ENCODE measurements at regions not wholly inside any gene's neighbourhood (a gene's known extent, or its start where the extent isn't known, plus 50 kb on each side); places are given as distances from the start of the nearest gene placed in this dataset.

GRCh38 chr9:99447951-99448350 lies 225.9 kb downstream of the SEC61B start:
- DNase-seq: no peak
- no peaks in the 10 kb centered on the region for H3K9me3 ChIP-seq
- H3K27me3 ChIP-seq: no peaks in the 10 kb centered on the region
- H3K36me3 ChIP-seq: no peaks in the 10 kb centered on the region
- no peak for TF ChIP-seq CTCF (IDR thresholded peaks at IDR 0.05; ENCODE audit: low read depth, low read length)
- peaks cover 21% of the 10 kb centered on the region for H3K4me1 ChIP-seq
- no peak overlapping the region for H3K4me3 ChIP-seq (ENCODE audit: low read depth, low read length)

GRCh38 chr9:99449726-99450125 lies 227.6 kb downstream of the SEC61B start:
- no peak for TF ChIP-seq CTCF (IDR thresholded peaks at IDR 0.05; ENCODE audit: low read depth, low read length)
- H3K9me3 ChIP-seq: no peaks in the 10 kb centered on the region
- no peaks in the 10 kb centered on the region for H3K36me3 ChIP-seq
- H3K4me1 ChIP-seq: peaks cover 21% of the 10 kb centered on the region
- H3K4me3 ChIP-seq (ENCODE audit: low read depth, low read length): no peak overlapping the region
- no peaks in the 10 kb centered on the region for H3K27me3 ChIP-seq
- DNase-seq: no peak

DNA sequence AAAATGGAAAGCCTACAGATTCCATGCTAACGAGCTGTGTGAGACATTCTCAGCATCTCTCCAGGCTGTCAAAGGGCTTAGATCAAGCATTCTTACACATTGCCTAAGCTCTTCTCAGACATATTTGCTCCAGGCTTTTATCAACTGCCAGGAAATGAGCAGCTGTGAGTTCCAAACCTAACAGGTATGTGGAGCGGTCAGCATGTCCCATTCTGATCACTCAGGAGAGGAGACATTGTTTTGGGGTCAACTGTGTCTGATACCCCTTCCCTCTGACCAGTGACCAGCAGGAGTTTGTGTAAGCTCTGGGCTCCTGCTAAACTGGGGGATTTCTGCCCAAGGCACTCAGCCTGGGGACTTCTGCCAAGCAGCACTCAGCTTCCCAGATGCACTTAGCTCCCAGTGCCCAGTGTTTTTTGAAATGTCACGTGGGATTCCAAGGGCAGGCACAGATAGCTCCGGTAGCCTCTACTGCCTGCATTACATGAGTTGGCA lies 229.1 kb downstream of the SEC61B start:
- TF ChIP-seq CTCF (IDR thresholded peaks at IDR 0.05; ENCODE audit: low read depth, low read length): no peak
- peak; percentile 58 for DNase-seq

DNA sequence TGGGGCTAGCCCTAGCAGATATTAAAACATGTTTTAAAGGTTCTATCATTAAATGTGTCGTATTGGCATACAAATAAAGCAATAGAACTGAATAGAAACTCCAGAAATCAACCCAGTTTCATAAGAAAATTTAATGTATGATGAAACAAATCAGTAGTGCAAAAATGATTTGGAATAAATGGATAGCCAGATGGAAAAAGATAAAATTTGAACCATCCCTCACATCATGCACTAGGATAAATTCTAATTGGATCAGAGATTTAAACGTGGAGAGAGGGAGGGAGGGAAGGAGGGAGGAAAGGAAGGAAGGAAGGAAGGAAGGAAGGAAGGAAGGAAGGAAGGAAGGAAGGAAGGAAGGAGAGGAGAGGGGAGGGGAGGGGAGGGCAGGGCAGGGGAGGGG lies 235.3 kb downstream of the SEC61B start:
- Histone ChIP-seq H3K4me3 (ENCODE audit: low read depth, low read length) (no peak overlapping the region), H3K27me3 (no peaks in the 10 kb centered on the region), H3K9me3 (no peaks in the 10 kb centered on the region; the same call in 1 of the 2 replicates), H3K4me1 (peaks cover 5% of the 10 kb centered on the region), H3K36me3 (no peaks in the 10 kb centered on the region)
- DNase-seq: no peak
- no peak for TF ChIP-seq CTCF (IDR thresholded peaks at IDR 0.05; ENCODE audit: low read depth, low read length)

More for the DNA sequence above, 229.1 kb downstream of the SEC61B start:
- Histone ChIP-seq H3K27me3 (no peaks in the 10 kb centered on the region), H3K36me3 (no peaks in the 10 kb centered on the region), H3K4me3 (ENCODE audit: low read depth, low read length) (no peak overlapping the region), H3K4me1 (peaks cover 19% of the 10 kb centered on the region), H3K9me3 (no peaks in the 10 kb centered on the region; the same call in 1 of the 2 replicates)

GRCh38 chr9:99457981-99458380 lies 235.9 kb downstream of the SEC61B start:
- TF ChIP-seq CTCF (IDR thresholded peaks at IDR 0.05; ENCODE audit: low read depth, low read length): no peak
- no peak overlapping the region for H3K4me3 ChIP-seq (ENCODE audit: low read depth, low read length)
- no peaks in the 10 kb centered on the region; the same call in 1 of the 2 replicates for H3K9me3 ChIP-seq
- H3K27me3 ChIP-seq: no peaks in the 10 kb centered on the region
- no peak for DNase-seq
- H3K36me3 ChIP-seq: no peaks in the 10 kb centered on the region
- H3K4me1 ChIP-seq: peaks cover 5% of the 10 kb centered on the region

DNA sequence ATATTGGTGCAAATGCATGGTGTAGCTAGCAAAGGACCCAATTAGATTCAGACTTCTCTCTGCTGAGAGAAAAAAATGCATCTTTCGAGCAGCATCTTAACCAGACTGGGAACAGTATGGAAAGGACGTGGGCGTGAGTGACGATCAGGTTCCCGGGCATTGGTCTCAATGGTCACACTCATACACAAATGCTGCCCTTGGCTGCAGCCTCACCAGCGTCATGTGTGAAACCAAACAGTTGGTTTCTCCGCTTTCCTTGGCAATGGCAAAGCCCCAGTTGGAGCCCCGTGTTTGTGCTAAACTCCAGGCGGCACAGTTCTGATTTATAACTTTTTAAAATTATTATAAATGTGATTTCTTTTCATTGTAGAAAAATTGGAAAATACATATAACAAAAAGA lies 237.8 kb downstream of the SEC61B start:
- Histone ChIP-seq H3K4me1 (peaks cover 25% of the 10 kb centered on the region), H3K4me3 (ENCODE audit: low read depth, low read length) (no peak overlapping the region), H3K36me3 (no peaks in the 10 kb centered on the region), H3K9me3 (no peaks in the 10 kb centered on the region; the same call in 1 of the 2 replicates), H3K27me3 (no peaks in the 10 kb centered on the region)
- no peak for DNase-seq
- TF ChIP-seq CTCF (IDR thresholded peaks at IDR 0.05; ENCODE audit: low read depth, low read length): no peak

Data from BE2C (cell line).